ENCODE measurements at regions not wholly inside any gene's neighbourhood (a gene's known extent, or its start where the extent isn't known, plus 50 kb on each side); places are given as distances from the start of the nearest gene placed in this dataset.

GRCh38 chr6:155701342-155701741 lies 245.7 kb upstream of the NOX3 start:
- Histone ChIP-seq H3K27ac (no peak overlapping the region), H3K9me3 (peaks cover 2% of the 10 kb centered on the region), H3K27me3 (no peaks in the 10 kb centered on the region), H3K4me3 (no peak overlapping the region), H3K4me1 (no peaks in the 10 kb centered on the region), H3K36me3 (no peaks in the 10 kb centered on the region)
- TF ChIP-seq POLR2A (IDR thresholded peaks at IDR 0.05) (no peak), POLR2AphosphoS5 (IDR thresholded peaks at IDR 0.05) (no peak), EP300 (IDR thresholded peaks at IDR 0.05) (no peak), CTCF (IDR thresholded peaks at IDR 0.05) (no peak)
- no peak for DNase-seq (ENCODE audit: low spot score in 2 of 2)
- WGBS, result 75% methylated on average over 6 of the region's 6 CpGs

- Histone ChIP-seq H3K4me3 (no peak overlapping the region), H3K4me1 (no peaks in the 10 kb centered on the region), H3K27me3 (no peaks in the 10 kb centered on the region), H3K27ac (no peak overlapping the region), H3K36me3 (no peaks in the 10 kb centered on the region), H3K9me3 (no peaks in the 10 kb centered on the region)
- WGBS, result 81% methylated on average over 7 of the region's 7 CpGs
- TF ChIP-seq CTCF (IDR thresholded peaks at IDR 0.05) (no peak), EP300 (IDR thresholded peaks at IDR 0.05) (no peak), POLR2A (IDR thresholded peaks at IDR 0.05) (no peak), POLR2AphosphoS5 (IDR thresholded peaks at IDR 0.05) (no peak)
- DNase-seq (ENCODE audit: low spot score in 2 of 2), result no peak
These were observed 239.9 kb upstream of the NOX3 start for GRCh38 chr6:155695495-155695894.

- H3K4me3 ChIP-seq, result no peak overlapping the region
- no peak overlapping the region for H3K27ac ChIP-seq
- H3K36me3 ChIP-seq, result no peaks in the 10 kb centered on the region
- 84% methylated on average over 3 of the region's 3 CpGs for WGBS
- H3K9me3 ChIP-seq, result no peaks in the 10 kb centered on the region
- TF ChIP-seq POLR2AphosphoS5 (IDR thresholded peaks at IDR 0.05), result no peak
- no peak for TF ChIP-seq EP300 (IDR thresholded peaks at IDR 0.05)
- no peak for TF ChIP-seq CTCF (IDR thresholded peaks at IDR 0.05)
- no peak for TF ChIP-seq POLR2A (IDR thresholded peaks at IDR 0.05)
- DNase-seq (ENCODE audit: low spot score in 2 of 2), result no peak
- H3K27me3 ChIP-seq, result no peaks in the 10 kb centered on the region
- H3K4me1 ChIP-seq, result no peaks in the 10 kb centered on the region
These were observed 238.8 kb upstream of the NOX3 start for GRCh38 chr6:155694419-155694790.

GRCh38 chr6:155693573-155694418 lies 238.2 kb upstream of the NOX3 start:
- H3K36me3 ChIP-seq, result no peaks in the 10 kb centered on the region
- H3K27ac ChIP-seq, result no peak overlapping the region
- no peak overlapping the region for H3K4me3 ChIP-seq
- no peaks in the 10 kb centered on the region for H3K4me1 ChIP-seq
- DNase-seq (ENCODE audit: low spot score in 2 of 2), result no peak
- TF ChIP-seq POLR2AphosphoS5 (IDR thresholded peaks at IDR 0.05) (no peak), EP300 (IDR thresholded peaks at IDR 0.05) (no peak), CTCF (IDR thresholded peaks at IDR 0.05) (no peak), POLR2A (IDR thresholded peaks at IDR 0.05) (no peak)
- H3K9me3 ChIP-seq, result no peaks in the 10 kb centered on the region
- WGBS, result 85% methylated on average over 10 of the region's 10 CpGs
- no peaks in the 10 kb centered on the region for H3K27me3 ChIP-seq

GRCh38 chr6:155690820-155691219 lies 235.2 kb upstream of the NOX3 start:
- WGBS, result 88% methylated on average over 3 of the region's 3 CpGs
- H3K9me3 ChIP-seq, result no peaks in the 10 kb centered on the region

More at GRCh38 chr6:155690820-155691219, 235.2 kb upstream of the NOX3 start:
- TF ChIP-seq CTCF (IDR thresholded peaks at IDR 0.05) (no peak), POLR2A (IDR thresholded peaks at IDR 0.05) (no peak), EP300 (IDR thresholded peaks at IDR 0.05) (no peak)
- no peaks in the 10 kb centered on the region for H3K36me3 ChIP-seq
- DNase-seq (ENCODE audit: low spot score in 2 of 2), result no peak
- no peak overlapping the region for H3K27ac ChIP-seq
- H3K27me3 ChIP-seq, result no peaks in the 10 kb centered on the region
- no peak overlapping the region for H3K4me3 ChIP-seq
- H3K4me1 ChIP-seq, result no peaks in the 10 kb centered on the region

Measured in suprapubic skin (tissue), 4 donors.